ENCODE measurements at regions not wholly inside any gene's neighbourhood (a gene's known extent, or its start where the extent isn't known, plus 50 kb on each side); places are given as distances from the start of the nearest gene placed in this dataset.
"Not testable (repeated sequence)": the region's sequence is repeated elsewhere in the genome, so short reads cannot be mapped to it uniquely, and the experiment has no call there.

- DNase-seq (ENCODE audit: low spot score): no peak
- TF ChIP-seq EZH2phosphoT487 (IDR thresholded peaks at IDR 0.05; ENCODE audit: low read depth, severe bottlenecking, unreplicated experiment) (no peak), CTCF (IDR thresholded peaks at IDR 0.05; ENCODE audit: poor library complexity) (no peak), EZH2 (IDR thresholded peaks at IDR 0.05; ENCODE audit: borderline replicate concordance) (no peak)
- no peaks in the 10 kb centered on the region for H3K79me2 ChIP-seq
- no peaks in the 10 kb centered on the region for H3K9me3 ChIP-seq (ENCODE audit: low read depth)
- H2AFZ ChIP-seq: no peak overlapping the region
- H3K4me3 ChIP-seq: no peak overlapping the region
- no peaks in the 10 kb centered on the region for H3K4me1 ChIP-seq (ENCODE audit: insufficient read depth)
- no peak overlapping the region for H3K4me2 ChIP-seq
- H3K27ac ChIP-seq: no peak overlapping the region
- no peaks in the 10 kb centered on the region for H4K20me1 ChIP-seq (ENCODE audit: insufficient read depth, poor library complexity, severe bottlenecking)
- H3K36me3 ChIP-seq (replicated peaks; ENCODE audit: insufficient read depth, low read depth): no peaks in the 10 kb centered on the region
- H3K27me3 ChIP-seq: no peaks in the 10 kb centered on the region
- H3K9me2 ChIP-seq (replicated peaks; ENCODE audit: insufficient read depth): no peaks in the 10 kb centered on the region
These were observed 680.0 kb upstream of the DPPA4 start for GRCh38 chr3:110017304-110017703.

- H3K4me2 ChIP-seq: no peak overlapping the region
- H2AFZ ChIP-seq: no peak overlapping the region
- H3K9me2 ChIP-seq (replicated peaks; ENCODE audit: insufficient read depth): no peaks in the 10 kb centered on the region
- WGBS (ENCODE audit: low lambda C conversion rate, missing lambda C conversion rate): 5% methylated on average over 1 of the region's 1 CpG
- H3K27me3 ChIP-seq: no peaks in the 10 kb centered on the region
- no peaks in the 10 kb centered on the region for H3K79me2 ChIP-seq
- H3K4me1 ChIP-seq (ENCODE audit: insufficient read depth): no peaks in the 10 kb centered on the region
- no peak for DNase-seq (ENCODE audit: low spot score)
- no peaks in the 10 kb centered on the region for H3K9me3 ChIP-seq (ENCODE audit: low read depth)
- no peaks in the 10 kb centered on the region for H3K36me3 ChIP-seq (replicated peaks; ENCODE audit: insufficient read depth, low read depth)
- no peak overlapping the region for H3K4me3 ChIP-seq
- H3K27ac ChIP-seq: no peak overlapping the region
- H4K20me1 ChIP-seq (ENCODE audit: insufficient read depth, poor library complexity, severe bottlenecking): no peaks in the 10 kb centered on the region
- TF ChIP-seq EZH2phosphoT487 (IDR thresholded peaks at IDR 0.05; ENCODE audit: low read depth, severe bottlenecking, unreplicated experiment) (no peak), EZH2 (IDR thresholded peaks at IDR 0.05; ENCODE audit: borderline replicate concordance) (no peak), CTCF (IDR thresholded peaks at IDR 0.05; ENCODE audit: poor library complexity) (no peak)
These were observed 684.3 kb upstream of the DPPA4 start for GRCh38 chr3:110021659-110022058.

- not testable (repeated sequence) for H3K79me2 ChIP-seq; H4K20me1 ChIP-seq (ENCODE audit: insufficient read depth, poor library complexity, severe bottlenecking); H3K4me1 ChIP-seq (ENCODE audit: insufficient read depth); DNase-seq (ENCODE audit: low spot score); H2AFZ ChIP-seq; H3K4me2 ChIP-seq; H3K4me3 ChIP-seq; H3K9me3 ChIP-seq (ENCODE audit: low read depth); H3K36me3 ChIP-seq (replicated peaks; ENCODE audit: insufficient read depth, low read depth); H3K9me2 ChIP-seq (replicated peaks; ENCODE audit: insufficient read depth); H3K27ac ChIP-seq; H3K27me3 ChIP-seq
- WGBS (ENCODE audit: low lambda C conversion rate, missing lambda C conversion rate): 67% methylated on average over 1 of the region's 1 CpG
These were observed 685.7 kb upstream of the DPPA4 start for GRCh38 chr3:110023022-110023421.

- H3K4me2 ChIP-seq: no peak overlapping the region
- H3K27ac ChIP-seq: no peak overlapping the region
- WGBS (ENCODE audit: low lambda C conversion rate, missing lambda C conversion rate): 82% methylated on average over 2 of the region's 2 CpGs
- H3K27me3 ChIP-seq: no peaks in the 10 kb centered on the region
- DNase-seq (ENCODE audit: low spot score): no peak
- H3K9me2 ChIP-seq (replicated peaks; ENCODE audit: insufficient read depth): no peaks in the 10 kb centered on the region
- no peaks in the 10 kb centered on the region for H3K4me1 ChIP-seq (ENCODE audit: insufficient read depth)
- no peaks in the 10 kb centered on the region for H3K9me3 ChIP-seq (ENCODE audit: low read depth)
- no peaks in the 10 kb centered on the region for H3K36me3 ChIP-seq (replicated peaks; ENCODE audit: insufficient read depth, low read depth)
- H4K20me1 ChIP-seq (ENCODE audit: insufficient read depth, poor library complexity, severe bottlenecking): no peaks in the 10 kb centered on the region
- H3K4me3 ChIP-seq: no peak overlapping the region
- H2AFZ ChIP-seq: no peak overlapping the region
- no peaks in the 10 kb centered on the region for H3K79me2 ChIP-seq
- no peak for TF ChIP-seq EZH2phosphoT487 (IDR thresholded peaks at IDR 0.05; ENCODE audit: low read depth, severe bottlenecking, unreplicated experiment)
- no peak for TF ChIP-seq CTCF (IDR thresholded peaks at IDR 0.05; ENCODE audit: poor library complexity)
- no peak for TF ChIP-seq EZH2 (IDR thresholded peaks at IDR 0.05; ENCODE audit: borderline replicate concordance)
These were observed 689.1 kb upstream of the DPPA4 start for GRCh38 chr3:110026421-110026820.
